Activated effector memory CD4-positive, alpha-beta T cell treated with Interleukin-2 at 50 U/mL for 16 hours (primary cell): ENCODE measurements at regions not wholly inside any gene's neighbourhood (a gene's known extent, or its start where the extent isn't known, plus 50 kb on each side); places are given as distances from the start of the nearest gene placed in this dataset.
"Not testable (repeated sequence)": the region's sequence is repeated elsewhere in the genome, so short reads cannot be mapped to it uniquely, and the experiment has no call there.

Experiments
- DNase-seq: peaks from one replicate; pipeline ENCODE4 v3.0.0-alpha.2; 2020

GRCh38 chr9:129296195-129296594 lies 118.1 kb upstream of the IER5L start:
- not testable (repeated sequence) for DNase-seq

GRCh38 chr9:129291041-129291501 lies 113.0 kb upstream of the IER5L start:
- DNase-seq, result no peak

- DNase-seq, result no peak
Measured at GRCh38 chr9:129290606-129291005, 112.5 kb upstream of the IER5L start.

- no peak for DNase-seq
Measured at GRCh38 chr9:129289883-129290282, 111.8 kb upstream of the IER5L start.

GRCh38 chr9:129289131-129289731 lies 111.2 kb upstream of the IER5L start:
- DNase-seq, result no peak

- DNase-seq, result no peak
Measured at GRCh38 chr9:129287619-129288305, 109.7 kb upstream of the IER5L start.

DNA sequence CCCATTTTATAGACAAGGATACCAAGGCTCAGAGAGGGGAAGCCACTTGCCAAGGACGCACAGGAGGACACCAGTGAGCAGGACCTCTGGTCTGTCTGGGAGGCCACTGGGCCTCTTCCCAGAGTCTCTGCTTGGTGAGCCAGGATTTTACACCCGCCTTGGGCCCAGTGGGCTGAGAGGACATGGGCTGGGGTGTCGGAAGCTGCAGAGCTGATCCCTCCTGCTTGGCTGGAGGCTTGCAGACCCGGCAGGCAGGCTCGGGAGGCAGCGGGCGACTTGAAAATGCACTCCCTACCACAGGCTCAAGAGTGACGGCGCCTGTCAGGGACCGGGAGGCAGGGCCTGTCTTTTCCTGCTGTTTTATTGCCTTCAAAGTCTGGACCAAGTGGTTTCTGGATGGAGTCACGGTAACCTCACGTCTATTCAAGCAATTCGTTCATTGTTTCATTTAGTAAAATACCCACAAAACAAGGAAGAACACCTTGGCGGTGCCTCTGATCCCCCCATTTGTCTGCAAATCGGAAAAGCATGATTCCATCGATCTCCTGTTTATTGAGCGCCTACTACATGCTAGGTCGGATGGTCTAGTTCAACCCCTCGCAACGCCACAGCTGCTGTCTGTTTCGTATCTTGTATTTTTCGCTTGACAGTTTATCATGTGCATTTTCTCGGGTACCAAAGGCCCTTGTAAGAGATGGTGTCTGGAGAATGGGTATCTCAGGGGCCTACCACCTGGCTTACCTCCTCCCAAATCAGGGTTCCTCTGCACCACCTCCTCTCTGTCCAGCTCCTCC lies 108.1 kb upstream of the IER5L start:
- no peak for DNase-seq

- no peak for DNase-seq
Measured at GRCh38 chr9:129285382-129285781, 107.3 kb upstream of the IER5L start.

- DNase-seq, result no peak
Measured at GRCh38 chr9:129284607-129285291, 106.7 kb upstream of the IER5L start.

DNA sequence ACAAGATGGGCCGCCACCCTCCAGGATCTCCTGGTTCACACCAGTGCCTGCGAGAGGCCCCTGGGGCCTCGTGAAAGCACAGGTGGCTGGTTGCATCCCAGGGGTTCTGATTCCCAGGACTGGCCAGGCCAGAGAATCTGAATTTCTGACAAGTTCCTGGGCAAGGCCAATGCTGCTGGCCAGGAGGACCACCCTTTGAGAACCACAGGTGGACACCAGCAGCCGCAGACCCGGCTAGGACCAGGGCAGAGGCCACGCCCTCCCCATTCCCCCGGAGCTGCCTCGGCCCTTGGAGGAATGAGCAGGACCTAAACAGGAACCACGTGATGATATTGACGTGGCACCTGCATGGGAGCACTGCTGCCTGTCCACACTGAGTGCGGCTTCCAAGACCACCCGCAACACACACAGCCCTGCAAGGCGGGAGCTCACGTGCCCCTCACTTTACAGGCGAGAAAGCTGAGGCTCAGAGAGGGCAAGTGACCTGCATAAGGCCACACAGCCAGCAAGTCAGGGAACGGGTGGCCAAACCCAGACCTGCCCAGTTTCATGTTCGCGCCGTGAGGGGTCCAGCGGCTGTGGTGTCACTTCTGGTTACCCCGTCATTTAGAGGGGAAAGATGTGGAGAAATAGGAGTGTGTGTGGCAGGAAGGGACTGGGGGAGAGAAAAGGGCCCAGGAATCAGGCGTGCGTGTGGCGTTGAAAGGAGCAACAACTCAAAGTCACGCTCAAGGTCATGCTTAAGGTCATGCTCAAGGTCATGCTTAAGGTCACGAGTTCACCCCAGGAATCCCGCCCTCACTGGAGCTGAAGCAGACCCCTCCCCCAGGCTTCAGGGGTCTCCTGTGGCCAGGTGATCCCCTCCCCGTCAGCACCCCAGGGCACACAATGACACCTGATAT lies 105.9 kb upstream of the IER5L start:
- DNase-seq, result no peak

- no peak for DNase-seq
Measured at GRCh38 chr9:129283291-129283691, 105.2 kb upstream of the IER5L start.

DNA sequence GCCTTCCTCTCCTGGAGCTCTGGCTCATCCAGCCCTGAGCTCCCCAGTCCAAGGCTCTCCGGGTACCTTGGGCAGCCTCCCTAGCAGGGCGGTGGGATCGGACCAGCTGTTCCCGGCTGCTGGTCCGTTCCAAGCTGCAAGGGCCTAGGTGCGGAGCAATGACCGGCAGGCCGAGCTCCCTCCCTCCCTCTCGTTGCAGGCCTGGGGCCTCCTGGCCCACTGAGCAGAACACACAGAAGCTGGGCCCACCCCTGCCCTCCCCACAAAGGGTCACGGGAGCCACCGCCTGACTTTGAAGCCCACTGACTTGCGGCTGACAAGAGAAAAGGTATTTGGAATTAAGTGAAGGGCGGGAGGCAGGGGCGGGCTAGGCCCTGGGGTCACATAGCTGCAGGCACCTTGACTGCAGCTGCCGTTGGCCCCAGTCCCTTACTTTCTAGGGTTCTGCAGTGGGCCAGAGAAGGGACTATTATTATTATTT lies 104.7 kb upstream of the IER5L start:
- DNase-seq, result no peak

DNA sequence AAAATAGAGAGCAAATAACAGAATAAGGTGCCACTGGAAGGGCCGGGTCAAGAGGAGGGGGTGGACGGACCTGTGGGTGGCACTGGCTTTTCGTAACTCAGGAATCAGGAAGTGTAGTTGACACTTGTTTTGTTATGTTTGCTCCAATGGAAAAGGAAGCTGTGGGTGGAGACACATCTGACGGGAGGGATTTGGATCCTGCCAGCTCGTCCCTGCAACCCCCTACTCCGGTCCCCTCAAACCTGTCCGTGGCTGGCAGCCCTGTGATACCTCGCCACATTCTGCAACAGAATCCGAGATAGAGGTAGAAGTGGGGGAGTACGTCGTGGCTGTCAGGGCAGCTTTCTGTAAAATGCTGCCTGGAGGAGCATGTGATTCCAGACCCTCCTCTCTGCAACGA lies 104.2 kb upstream of the IER5L start:
- no peak for DNase-seq

GRCh38 chr9:129281506-129282145 lies 103.6 kb upstream of the IER5L start:
- no peak for DNase-seq

GRCh38 chr9:129280623-129281271 lies 102.7 kb upstream of the IER5L start:
- no peak for DNase-seq

DNA sequence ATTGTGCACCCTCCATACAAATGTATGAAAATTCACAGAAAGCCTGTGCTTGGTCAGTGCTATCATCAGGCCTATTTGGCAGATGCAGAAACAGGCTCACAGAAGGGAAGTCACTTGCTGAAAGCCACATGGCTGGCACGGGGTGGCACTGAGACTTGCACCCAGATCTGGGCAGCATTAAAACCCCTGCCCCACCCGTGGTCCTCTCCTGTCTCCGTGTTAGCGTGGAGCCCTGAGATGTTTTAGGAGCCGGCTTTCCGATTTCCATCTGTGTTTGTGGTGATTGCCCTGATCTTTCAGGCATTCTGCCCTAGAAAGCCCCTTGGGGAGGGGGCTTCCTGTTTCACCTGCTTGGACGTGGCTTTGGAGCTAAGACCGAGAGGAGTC lies 102.2 kb upstream of the IER5L start:
- no peak for DNase-seq

DNA sequence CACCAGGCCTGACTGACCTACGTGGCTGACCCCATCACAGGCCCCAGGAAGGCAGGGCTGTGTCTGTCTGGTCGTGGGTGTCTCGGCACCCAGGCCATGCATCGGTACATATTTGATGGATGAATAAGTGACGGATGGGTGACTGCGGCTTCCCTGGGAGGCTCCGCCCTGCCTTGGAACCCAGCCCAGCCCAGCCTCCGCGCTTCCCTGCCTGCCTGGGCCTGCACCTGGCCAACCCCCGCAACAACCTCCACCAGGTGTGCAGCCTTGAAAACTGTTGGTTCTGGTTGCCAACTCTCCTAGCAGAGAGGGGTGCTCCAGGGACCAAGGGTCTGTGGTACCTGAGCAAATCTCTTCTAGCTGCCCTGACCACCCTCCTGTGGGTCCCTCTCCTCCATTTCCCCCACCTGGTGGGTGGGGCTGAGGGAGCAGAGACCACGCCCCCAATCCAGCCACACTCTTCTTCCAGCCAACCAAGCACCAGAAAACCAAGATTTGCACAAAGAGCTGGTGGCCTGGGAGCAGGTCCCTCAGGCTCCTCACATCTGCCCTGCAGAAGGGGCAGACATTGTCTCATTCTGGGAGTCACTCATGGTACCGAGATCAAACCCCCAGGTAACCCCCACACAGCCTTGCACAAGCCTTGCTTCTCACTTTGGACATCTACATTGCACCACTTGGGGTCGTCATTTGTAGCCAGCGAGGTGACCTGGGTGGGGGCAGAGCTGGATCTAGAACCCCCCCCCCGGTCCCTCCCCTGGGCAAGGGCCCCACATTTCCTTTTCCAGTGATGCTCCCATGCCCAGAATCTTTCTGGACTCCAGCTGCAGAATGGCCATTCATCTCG lies 100.6 kb upstream of the IER5L start:
- DNase-seq, result no peak

DNA sequence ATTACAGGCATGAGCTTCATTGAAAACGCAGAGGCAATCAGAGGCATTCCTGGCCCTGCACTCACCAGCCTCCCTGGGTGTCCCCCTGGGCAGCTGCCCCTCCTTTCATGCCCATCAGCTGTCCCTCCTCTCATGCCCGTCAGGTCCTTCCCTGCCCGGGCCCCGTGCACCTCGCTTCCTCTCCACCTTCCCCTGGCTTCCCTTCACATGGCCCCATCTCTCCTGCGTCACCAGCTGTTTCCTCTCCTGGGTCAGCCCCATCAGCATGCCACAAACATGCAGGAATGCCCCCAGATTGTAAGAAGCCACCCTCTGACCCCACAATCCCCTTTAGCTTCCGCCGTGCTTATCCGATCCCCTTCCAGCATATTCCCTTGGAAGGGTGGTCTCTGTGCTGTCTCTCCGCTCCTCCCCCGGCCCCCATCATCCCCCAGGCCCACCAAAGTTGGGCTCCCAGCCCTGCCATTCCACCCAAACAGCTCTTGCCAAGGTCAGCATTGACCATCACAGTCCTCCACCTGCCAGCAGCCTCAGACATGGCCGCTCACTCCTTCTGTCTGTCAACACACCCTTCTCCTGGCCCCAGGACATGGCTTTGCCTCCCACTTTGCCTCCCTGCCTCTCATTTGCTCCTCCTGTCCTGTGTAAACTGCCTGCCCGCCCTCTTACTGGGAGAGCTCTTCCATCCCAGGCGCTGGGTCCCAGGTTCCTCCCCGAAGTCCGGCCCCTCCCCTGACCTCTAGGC lies 98.6 kb upstream of the IER5L start:
- DNase-seq, result no peak

GRCh38 chr9:129275626-129276247 lies 97.7 kb upstream of the IER5L start:
- no peak for DNase-seq
